ENCODE measurements at regions not wholly inside any gene's neighbourhood (a gene's known extent, or its start where the extent isn't known, plus 50 kb on each side); places are given as distances from the start of the nearest gene placed in this dataset.

- TF ChIP-seq CTCF (conservative IDR thresholded peaks at IDR 0.05 in 1 of 2, IDR thresholded peaks at IDR 0.05 in 1 of 2; ENCODE audit: extremely low read depth in 1 of 2, insufficient read depth in 1 of 2, low read depth in 1 of 2, low read length in 2 of 2) (no peak), EZH2 (IDR thresholded peaks at IDR 0.05; ENCODE audit: borderline replicate concordance, low read length) (no peak)
Measured at GRCh38 chr18:30211112-30211511, 831.4 kb downstream of the DSC3 start.

Data from mammary epithelial cell (primary cell).